OCI-LY1 (cell line): ENCODE measurements at regions not wholly inside any gene's neighbourhood (a gene's known extent, or its start where the extent isn't known, plus 50 kb on each side); places are given as distances from the start of the nearest gene placed in this dataset.

ENCODE experiments used
- H2AFZ ChIP-seq: fragments of 200-600 bp; sonication (generic), shearing (Covaris generic); 2 replicates; pipeline ENCODE4 v1.6.0; 2014; ENCODE audit warnings: antibody characterized with exemption, mild to moderate bottlenecking, low read length
- H3F3A ChIP-seq: fragments of 200-600 bp; sonication (generic), shearing (Covaris generic); 2 replicates; pipeline ENCODE4 v1.6.0; 2014; ENCODE audit warnings: mild to moderate bottlenecking, antibody characterized with exemption, low read length, moderate library complexity; ENCODE audit not compliant: insufficient read depth
- H3K27ac ChIP-seq: fragments of 200-600 bp; sonication (generic); 2 replicates; pipeline ENCODE4 v1.5.1; 2014; ENCODE audit warnings: low read length, mixed run types, mild to moderate bottlenecking, low read depth; ENCODE audit not compliant: poor library complexity, severe bottlenecking
- H3K27me3 ChIP-seq: fragments of 200-600 bp; sonication (generic); 2 replicates; pipeline ENCODE4 v1.6.0; 2014; ENCODE audit warnings: antibody characterized with exemption, mild to moderate bottlenecking, low read length, moderate library complexity; ENCODE audit not compliant: insufficient read depth
- H3K36me3 ChIP-seq: fragments of 200-600 bp; sonication (generic); 2 replicates; pipeline ENCODE4 v1.6.1; 2014; ENCODE audit warnings: mild to moderate bottlenecking, antibody characterized with exemption, low read length, moderate library complexity, mixed read lengths; ENCODE audit not compliant: insufficient read depth
- H3K4me1 ChIP-seq: fragments of 200-600 bp; sonication (generic); 2 replicates; pipeline ENCODE4 v1.5.1; 2014; ENCODE audit warnings: mild to moderate bottlenecking, low read length, moderate library complexity; ENCODE audit not compliant: insufficient read depth, severe bottlenecking
- H3K4me2 ChIP-seq: fragments of 200-600 bp; sonication (generic), shearing (Covaris generic); 2 replicates; pipeline ENCODE4 v1.6.1; 2014; ENCODE audit warnings: low read length
- H3K4me3 ChIP-seq: fragments of 200-600 bp; sonication (generic); 2 replicates; pipeline ENCODE4 v1.5.1; 2014; ENCODE audit warnings: low read length, low read depth, mild to moderate bottlenecking, mixed read lengths; ENCODE audit not compliant: poor library complexity, severe bottlenecking
- H3K79me2 ChIP-seq: fragments of 200-600 bp; shearing (Covaris generic); 2 replicates; pipeline ENCODE4 v1.6.1; 2016; ENCODE audit warnings: mixed run types, low read length, mixed read lengths; ENCODE audit not compliant: insufficient read depth
- H3K9ac ChIP-seq: fragments of 200-600 bp; sonication (generic), shearing (Covaris generic); 2 replicates; pipeline ENCODE4 v1.6.1; 2014; ENCODE audit warnings: mild to moderate bottlenecking, low read length, mixed read lengths
- H3K9me2 ChIP-seq: fragments of 200-600 bp; sonication (generic), shearing (Covaris generic); 2 replicates; pipeline ENCODE4 v1.6.1; 2014; ENCODE audit warnings: low read depth, mild to moderate bottlenecking, low read length, mixed read lengths
- H3K9me3 ChIP-seq: fragments of 200-600 bp; shearing (Covaris generic); 2 replicates; pipeline ENCODE4 v1.6.1; 2014; ENCODE audit warnings: low read length, mixed read lengths
- H4K20me1 ChIP-seq: fragments of 200-600 bp; sonication (generic), shearing (Covaris generic); 2 replicates; pipeline ENCODE4 v1.6.0; 2016; ENCODE audit warnings: mild to moderate bottlenecking, low read length; ENCODE audit not compliant: insufficient read depth
- CTCF ChIP-seq: fragments of 200-600 bp; sonication (generic), shearing (Covaris generic); IDR thresholded peaks from 2 replicates; pipeline ENCODE4 v1.5.1; 2017; ENCODE audit warnings: mild to moderate bottlenecking, antibody characterized with exemption, low read length, moderate library complexity, mixed read lengths
- EZH2 ChIP-seq: fragments of 200-600 bp; sonication (generic), shearing (Covaris generic); IDR thresholded peaks from 2 replicates; pipeline ENCODE4 v1.8.0; 2017; ENCODE audit warnings: borderline replicate concordance, mixed run types, mild to moderate bottlenecking, antibody characterized with exemption, low read length, moderate library complexity, mixed read lengths

- H3K4me2 ChIP-seq: no peak overlapping the region
- no peaks in the 10 kb centered on the region for H4K20me1 ChIP-seq
- no peaks in the 10 kb centered on the region for H3K9me3 ChIP-seq
- H3K4me1 ChIP-seq: no peaks in the 10 kb centered on the region
- no peak overlapping the region for H3K4me3 ChIP-seq
- no peaks in the 10 kb centered on the region for H3F3A ChIP-seq
- no peaks in the 10 kb centered on the region for H3K36me3 ChIP-seq
- no peak for TF ChIP-seq EZH2
- TF ChIP-seq CTCF: no peak
- no peaks in the 10 kb centered on the region for H3K9me2 ChIP-seq
- no peak overlapping the region for H3K9ac ChIP-seq
- H3K27ac ChIP-seq: no peak overlapping the region
- no peaks in the 10 kb centered on the region for H3K79me2 ChIP-seq
- H3K27me3 ChIP-seq: peaks cover 9% of the 10 kb centered on the region; the same call in 1 of the 2 replicates
- H2AFZ ChIP-seq: no peak overlapping the region
Observed at GRCh38 chr1:201715351-201715750, 113.6 kb upstream of the IPO9 start.

- Histone ChIP-seq H3K4me2 (no peak overlapping the region), H3F3A (no peaks in the 10 kb centered on the region), H2AFZ (no peak overlapping the region), H3K9me2 (no peaks in the 10 kb centered on the region), H3K36me3 (no peaks in the 10 kb centered on the region), H3K27ac (no peak overlapping the region), H3K9ac (no peak overlapping the region), H3K9me3 (no peaks in the 10 kb centered on the region), H3K27me3 (peaks cover 9% of the 10 kb centered on the region; the same call in 1 of the 2 replicates), H4K20me1 (no peaks in the 10 kb centered on the region), H3K4me1 (no peaks in the 10 kb centered on the region), H3K4me3 (no peak overlapping the region), H3K79me2 (no peaks in the 10 kb centered on the region)
- TF ChIP-seq EZH2 (no peak), CTCF (no peak)
Observed at GRCh38 chr1:201715801-201716741, 112.9 kb upstream of the IPO9 start.

- H3K79me2 ChIP-seq: no peaks in the 10 kb centered on the region
- no peaks in the 10 kb centered on the region for H3K9me3 ChIP-seq
- H3K4me3 ChIP-seq: no peak overlapping the region
- H3K27me3 ChIP-seq: peaks cover 9% of the 10 kb centered on the region; the same call in 1 of the 2 replicates
- no peak overlapping the region for H3K9ac ChIP-seq
- H3K36me3 ChIP-seq: no peaks in the 10 kb centered on the region
- TF ChIP-seq EZH2 (no peak), CTCF (no peak)
- H3K4me2 ChIP-seq: no peak overlapping the region
- H3K27ac ChIP-seq: no peak overlapping the region
- H3K9me2 ChIP-seq: no peaks in the 10 kb centered on the region
- H3K4me1 ChIP-seq: no peaks in the 10 kb centered on the region
- H3F3A ChIP-seq: no peaks in the 10 kb centered on the region
- no peaks in the 10 kb centered on the region for H4K20me1 ChIP-seq
- no peak overlapping the region for H2AFZ ChIP-seq
Observed at GRCh38 chr1:201716742-201717135, 112.2 kb upstream of the IPO9 start.
